Hepatocyte (in vitro differentiated cells): ENCODE measurements at regions not wholly inside any gene's neighbourhood (a gene's known extent, or its start where the extent isn't known, plus 50 kb on each side); places are given as distances from the start of the nearest gene placed in this dataset.

Experiments used
- DNase-seq: peaks from one replicate; pipeline ENCODE4 v3.0.0-alpha.2; 2016; ENCODE audit warnings: low spot score
- H2AFZ ChIP-seq: fragments of 200-600 bp; sonication (generic); 2 replicates; pipeline ENCODE4 v1.6.0; 2016; ENCODE audit warnings: antibody characterized with exemption, mild to moderate bottlenecking
- H3K27ac ChIP-seq: fragments of 200-600 bp; sonication (generic); 2 replicates; pipeline ENCODE4 v1.5.1; 2016; ENCODE audit warnings: mild to moderate bottlenecking
- H3K27me3 ChIP-seq: fragments of 200-600 bp; sonication (generic); 2 replicates; pipeline ENCODE4 v1.6.1; 2016
- H3K36me3 ChIP-seq: fragments of 200-600 bp; sonication (generic); replicated peaks from 2 replicates; pipeline ENCODE4 v1.5.1; 2016; ENCODE audit warnings: low read depth; ENCODE audit not compliant: insufficient read depth
- H3K4me1 ChIP-seq: fragments of 200-600 bp; sonication (generic); 2 replicates; pipeline ENCODE4 v1.5.1; 2016; ENCODE audit warnings: mild to moderate bottlenecking, moderate library complexity; ENCODE audit not compliant: insufficient read depth
- H3K4me2 ChIP-seq: fragments of 200-600 bp; sonication (generic); 2 replicates; pipeline ENCODE4 v1.6.0; 2016
- H3K4me3 ChIP-seq: fragments of 200-600 bp; sonication (generic); 2 replicates; pipeline ENCODE4 v1.5.1; 2016; ENCODE audit warnings: mild to moderate bottlenecking
- H3K79me2 ChIP-seq: fragments of 200-600 bp; sonication (generic); 2 replicates; pipeline ENCODE4 v1.6.0; 2017; ENCODE audit warnings: mild to moderate bottlenecking
- H3K9me2 ChIP-seq: fragments of 200-600 bp; sonication (generic); replicated peaks from 2 replicates; pipeline ENCODE4 v1.6.0; 2017; ENCODE audit warnings: mild to moderate bottlenecking; ENCODE audit not compliant: insufficient read depth
- H3K9me3 ChIP-seq: fragments of 200-600 bp; sonication (generic); 2 replicates; pipeline ENCODE4 v1.5.1; 2016; ENCODE audit warnings: low read depth, mild to moderate bottlenecking
- H4K20me1 ChIP-seq: fragments of 200-600 bp; sonication (generic); 2 replicates; pipeline ENCODE4 v1.6.0; 2016; ENCODE audit warnings: mild to moderate bottlenecking; ENCODE audit not compliant: insufficient read depth, poor library complexity, severe bottlenecking
- CTCF ChIP-seq: fragments of 200-600 bp; sonication (generic); IDR thresholded peaks from 2 replicates; pipeline ENCODE4 v1.5.1; 2016; ENCODE audit warnings: antibody characterized with exemption, mild to moderate bottlenecking; ENCODE audit not compliant: poor library complexity
- EZH2 ChIP-seq: fragments of 200-600 bp; sonication (generic); IDR thresholded peaks from 2 replicates; pipeline ENCODE4 v1.6.1; 2016; ENCODE audit warnings: antibody characterized with exemption, mild to moderate bottlenecking, borderline replicate concordance
- EZH2phosphoT487 ChIP-seq: fragments of 200-600 bp; sonication (generic); IDR thresholded peaks from one replicate; pipeline ENCODE4 v1.6.1; 2018; ENCODE audit warnings: antibody characterized with exemption, mild to moderate bottlenecking, low read depth, moderate library complexity; ENCODE audit not compliant: unreplicated experiment, severe bottlenecking
- WGBS: methylation state at CpG from one replicate; pipeline ENCODE4 v1.1.6; 2016; ENCODE audit warnings: low lambda C conversion rate; ENCODE audit errors: missing lambda C conversion rate; 5-methylcytosine and 5-hydroxymethylcytosine counted together

- 88% methylated on average over 5 of the region's 5 CpGs for WGBS
- Histone ChIP-seq H3K4me3 (no peak overlapping the region), H3K27ac (no peak overlapping the region), H3K27me3 (no peaks in the 10 kb centered on the region), H2AFZ (no peak overlapping the region), H3K9me3 (no peaks in the 10 kb centered on the region), H3K79me2 (no peaks in the 10 kb centered on the region), H3K9me2 (no peaks in the 10 kb centered on the region), H4K20me1 (no peaks in the 10 kb centered on the region), H3K36me3 (no peaks in the 10 kb centered on the region), H3K4me2 (no peak overlapping the region), H3K4me1 (no peaks in the 10 kb centered on the region)
- no peak for DNase-seq
- TF ChIP-seq EZH2 (no peak), CTCF (no peak), EZH2phosphoT487 (no peak)
These were observed 151.4 kb upstream of the XPO1 start for GRCh38 chr2:61689568-61689967.

GRCh38 chr2:61688369-61689334 is 150.5 kb upstream of the XPO1 start:
- Histone ChIP-seq H2AFZ (no peak overlapping the region), H3K4me1 (no peaks in the 10 kb centered on the region), H3K79me2 (no peaks in the 10 kb centered on the region), H3K27ac (no peak overlapping the region), H3K36me3 (no peaks in the 10 kb centered on the region), H3K4me2 (no peak overlapping the region), H3K9me3 (no peaks in the 10 kb centered on the region), H3K27me3 (no peaks in the 10 kb centered on the region), H4K20me1 (no peaks in the 10 kb centered on the region), H3K9me2 (no peaks in the 10 kb centered on the region), H3K4me3 (no peak overlapping the region)
- TF ChIP-seq EZH2phosphoT487 (no peak), CTCF (no peak), EZH2 (no peak)
- WGBS = 93% methylated on average over 17 of the region's 17 CpGs
- no peak for DNase-seq

- no peak for DNase-seq
- Histone ChIP-seq H2AFZ (no peak overlapping the region), H3K27me3 (no peaks in the 10 kb centered on the region), H3K9me2 (no peaks in the 10 kb centered on the region), H3K4me3 (no peak overlapping the region), H3K79me2 (no peaks in the 10 kb centered on the region), H3K36me3 (no peaks in the 10 kb centered on the region), H3K4me2 (no peak overlapping the region), H3K27ac (no peak overlapping the region), H3K4me1 (no peaks in the 10 kb centered on the region), H4K20me1 (no peaks in the 10 kb centered on the region), H3K9me3 (no peaks in the 10 kb centered on the region)
- TF ChIP-seq EZH2 (no peak), EZH2phosphoT487 (no peak), CTCF (no peak)
- WGBS = 91% methylated on average over 5 of the region's 5 CpGs
These were observed 140.9 kb upstream of the XPO1 start for GRCh38 chr2:61679096-61679495.
